Fibroblast of lung (primary cell): ENCODE measurements at regions not wholly inside any gene's neighbourhood (a gene's known extent, or its start where the extent isn't known, plus 50 kb on each side); places are given as distances from the start of the nearest gene placed in this dataset.

Experiments used
- DNase-seq, 2 donors: peaks; one replicate each; pipeline versions ENCODE4 v3.0.0 to v3.0.0-alpha.2; 2010; ENCODE audit warnings: low read depth in 2 of 2
- H2AFZ ChIP-seq: 2 replicates; pipeline ENCODE4 v1.5.1; 2012; ENCODE audit warnings: low read length, control low read depth, inconsistent platforms
- H3K27ac ChIP-seq: 2 replicates; pipeline ENCODE4 v1.5.1; 2011; ENCODE audit warnings: low read length, control low read depth; ENCODE audit not compliant: insufficient read depth
- H3K27me3 ChIP-seq: 2 replicates; pipeline ENCODE4 v1.5.1; 2011; ENCODE audit warnings: mild to moderate bottlenecking, low read length; ENCODE audit not compliant: control insufficient read depth, insufficient read depth
- H3K36me3 ChIP-seq: 2 replicates; pipeline ENCODE4 v1.5.1; 2011; ENCODE audit warnings: low read length; ENCODE audit not compliant: control insufficient read depth, insufficient read depth
- H3K4me1 ChIP-seq: 2 replicates; pipeline ENCODE4 v1.5.1; 2011; ENCODE audit warnings: low read length; ENCODE audit not compliant: control insufficient read depth, insufficient read depth; ENCODE audit errors: extremely low read depth
- H3K4me2 ChIP-seq: 2 replicates; pipeline ENCODE4 v1.5.1; 2011; ENCODE audit warnings: low read length, control low read depth; ENCODE audit not compliant: insufficient read depth; ENCODE audit errors: extremely low read depth
- H3K4me3 ChIP-seq, 4 experiments: fragments of 200-600 bp in 1 of 4; sonication (generic) in 1 of 4; replicated peaks in 1 of 4; 2 replicates each; pipeline ENCODE4 v1.5.1; 2011 to 2016; ENCODE audit warnings: low read length in 4 of 4, low read depth in 3 of 4, mild to moderate bottlenecking in 3 of 4, control low read depth in 2 of 4, inconsistent platforms in 1 of 4, mixed read lengths in 1 of 4; ENCODE audit not compliant: insufficient read depth in 1 of 4; ENCODE audit errors: control extremely low read depth in 1 of 4
- H3K79me2 ChIP-seq: 2 replicates; pipeline ENCODE4 v1.5.1; 2012; ENCODE audit warnings: mild to moderate bottlenecking, low read length, inconsistent platforms; ENCODE audit not compliant: control insufficient read depth, insufficient read depth
- H3K9ac ChIP-seq: 2 replicates; pipeline ENCODE4 v1.5.1; 2011; ENCODE audit warnings: mild to moderate bottlenecking, low read length, control low read depth; ENCODE audit not compliant: insufficient read depth
- H3K9me3 ChIP-seq: 2 replicates; pipeline ENCODE4 v1.5.1; 2012; ENCODE audit warnings: low read depth, low read length; ENCODE audit not compliant: control insufficient read depth, insufficient read depth
- H4K20me1 ChIP-seq: 2 replicates; pipeline ENCODE4 v1.5.1; 2011; ENCODE audit warnings: low read length; ENCODE audit not compliant: control insufficient read depth, insufficient read depth; ENCODE audit errors: extremely low read depth
- EZH2 ChIP-seq: IDR thresholded peaks from 2 replicates; pipeline ENCODE4 v1.5.1; 2012; ENCODE audit warnings: low read length, control low read depth, mild to moderate bottlenecking; ENCODE audit errors: missing control alignments
- TF ChIP-seq, protein P1 (sequence below), 2 donors: IDR thresholded peaks in 1 of 2; conservative IDR thresholded peaks in 1 of 2; 1 replicate in 1 of 2; 2 replicates in 1 of 2; pipeline ENCODE4 v1.5.1; 2011 to 2012; ENCODE audit warnings: low read length in 2 of 2, control low read depth in 1 of 2, inconsistent platforms in 1 of 2, low read depth in 1 of 2, mild to moderate bottlenecking in 1 of 2

DNA sequence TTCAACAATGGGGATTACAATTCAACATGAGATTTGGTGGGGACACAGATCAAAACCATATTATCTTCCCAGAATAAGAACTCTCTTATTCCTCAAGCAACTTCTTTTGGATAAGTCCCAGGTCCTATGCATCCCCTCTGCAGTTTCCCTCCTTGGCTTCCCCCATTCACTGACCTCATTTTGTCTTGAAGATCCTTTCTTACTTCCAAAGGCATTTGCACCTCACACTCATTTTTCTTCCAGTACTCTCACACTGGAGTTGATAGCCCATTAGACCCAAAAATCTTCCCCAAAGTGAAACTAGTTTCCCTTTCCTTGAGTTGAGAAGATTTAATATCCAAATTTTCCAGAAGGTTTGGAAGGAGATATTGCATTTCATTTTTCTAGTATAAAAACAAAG lies 178.0 kb upstream of the DAPK1 start:
- Histone ChIP-seq H2AFZ (no peak overlapping the region), H3K27me3 (no peaks in the 10 kb centered on the region), H3K79me2 (no peaks in the 10 kb centered on the region), H3K27ac (no peak overlapping the region), H3K4me2 (no peak overlapping the region), H3K9me3 (no peaks in the 10 kb centered on the region), H3K4me3 (no peak overlapping the region), H3K4me1 (no peaks in the 10 kb centered on the region), H3K36me3 (no peaks in the 10 kb centered on the region), H4K20me1 (no peaks in the 10 kb centered on the region), H3K9ac (no peak overlapping the region)
- DNase-seq = no peak
- no peak for TF ChIP-seq EZH2
- TF ChIP-seq, protein P1, sequence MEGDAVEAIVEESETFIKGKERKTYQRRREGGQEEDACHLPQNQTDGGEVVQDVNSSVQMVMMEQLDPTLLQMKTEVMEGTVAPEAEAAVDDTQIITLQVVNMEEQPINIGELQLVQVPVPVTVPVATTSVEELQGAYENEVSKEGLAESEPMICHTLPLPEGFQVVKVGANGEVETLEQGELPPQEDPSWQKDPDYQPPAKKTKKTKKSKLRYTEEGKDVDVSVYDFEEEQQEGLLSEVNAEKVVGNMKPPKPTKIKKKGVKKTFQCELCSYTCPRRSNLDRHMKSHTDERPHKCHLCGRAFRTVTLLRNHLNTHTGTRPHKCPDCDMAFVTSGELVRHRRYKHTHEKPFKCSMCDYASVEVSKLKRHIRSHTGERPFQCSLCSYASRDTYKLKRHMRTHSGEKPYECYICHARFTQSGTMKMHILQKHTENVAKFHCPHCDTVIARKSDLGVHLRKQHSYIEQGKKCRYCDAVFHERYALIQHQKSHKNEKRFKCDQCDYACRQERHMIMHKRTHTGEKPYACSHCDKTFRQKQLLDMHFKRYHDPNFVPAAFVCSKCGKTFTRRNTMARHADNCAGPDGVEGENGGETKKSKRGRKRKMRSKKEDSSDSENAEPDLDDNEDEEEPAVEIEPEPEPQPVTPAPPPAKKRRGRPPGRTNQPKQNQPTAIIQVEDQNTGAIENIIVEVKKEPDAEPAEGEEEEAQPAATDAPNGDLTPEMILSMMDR (conservative IDR thresholded peaks at IDR 0.05 in 1 of 2, IDR thresholded peaks at IDR 0.05 in 1 of 2; ENCODE audit: low read depth in 1 of 2, low read length in 2 of 2) = no peak

DNA sequence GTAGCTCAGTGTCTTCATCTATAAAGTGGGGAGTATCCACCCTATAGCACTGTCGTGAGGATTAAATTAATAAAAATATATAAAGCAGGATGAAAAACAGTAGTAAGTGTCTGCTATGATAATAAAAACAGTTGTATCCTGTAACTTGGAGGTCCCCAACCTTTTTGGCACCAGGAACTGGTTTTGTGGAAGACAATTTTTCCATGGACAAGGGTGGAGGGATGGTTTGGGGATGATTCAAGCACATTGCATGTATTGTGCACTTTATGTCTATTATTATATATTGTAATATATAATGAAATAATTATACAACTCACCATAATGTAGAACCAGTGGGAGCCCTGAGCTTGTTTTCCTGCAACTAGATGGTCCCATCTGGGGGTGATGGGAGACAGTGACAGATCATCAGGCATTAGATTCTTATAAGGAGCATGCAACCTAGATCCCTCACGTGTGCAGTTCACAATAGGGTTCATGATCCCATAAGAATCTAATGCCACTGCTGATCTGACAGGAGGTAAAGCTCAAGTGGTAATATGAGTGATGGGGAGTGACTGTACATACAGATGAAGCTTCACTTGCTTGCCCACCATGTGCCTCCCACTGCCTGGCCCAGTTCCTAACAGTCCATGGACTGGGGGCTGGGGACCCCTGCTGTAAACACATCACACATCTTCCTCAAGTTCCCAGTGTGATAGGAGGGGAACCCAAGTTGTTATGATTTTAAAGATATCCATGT lies 177.4 kb upstream of the DAPK1 start:
- H3K4me3 ChIP-seq = no peak overlapping the region
- no peaks in the 10 kb centered on the region for H3K79me2 ChIP-seq
- H3K4me1 ChIP-seq = no peaks in the 10 kb centered on the region
- no peak for TF ChIP-seq EZH2
- TF ChIP-seq, protein P1 (conservative IDR thresholded peaks at IDR 0.05 in 1 of 2, IDR thresholded peaks at IDR 0.05 in 1 of 2; ENCODE audit: low read depth in 1 of 2, low read length in 2 of 2) = no peak
- no peak overlapping the region for H3K9ac ChIP-seq
- H4K20me1 ChIP-seq = no peaks in the 10 kb centered on the region
- no peak overlapping the region for H3K27ac ChIP-seq
- no peak overlapping the region for H3K4me2 ChIP-seq
- no peaks in the 10 kb centered on the region for H3K27me3 ChIP-seq
- DNase-seq = no peak
- no peaks in the 10 kb centered on the region for H3K9me3 ChIP-seq
- H2AFZ ChIP-seq = no peak overlapping the region
- H3K36me3 ChIP-seq = no peaks in the 10 kb centered on the region

DNA sequence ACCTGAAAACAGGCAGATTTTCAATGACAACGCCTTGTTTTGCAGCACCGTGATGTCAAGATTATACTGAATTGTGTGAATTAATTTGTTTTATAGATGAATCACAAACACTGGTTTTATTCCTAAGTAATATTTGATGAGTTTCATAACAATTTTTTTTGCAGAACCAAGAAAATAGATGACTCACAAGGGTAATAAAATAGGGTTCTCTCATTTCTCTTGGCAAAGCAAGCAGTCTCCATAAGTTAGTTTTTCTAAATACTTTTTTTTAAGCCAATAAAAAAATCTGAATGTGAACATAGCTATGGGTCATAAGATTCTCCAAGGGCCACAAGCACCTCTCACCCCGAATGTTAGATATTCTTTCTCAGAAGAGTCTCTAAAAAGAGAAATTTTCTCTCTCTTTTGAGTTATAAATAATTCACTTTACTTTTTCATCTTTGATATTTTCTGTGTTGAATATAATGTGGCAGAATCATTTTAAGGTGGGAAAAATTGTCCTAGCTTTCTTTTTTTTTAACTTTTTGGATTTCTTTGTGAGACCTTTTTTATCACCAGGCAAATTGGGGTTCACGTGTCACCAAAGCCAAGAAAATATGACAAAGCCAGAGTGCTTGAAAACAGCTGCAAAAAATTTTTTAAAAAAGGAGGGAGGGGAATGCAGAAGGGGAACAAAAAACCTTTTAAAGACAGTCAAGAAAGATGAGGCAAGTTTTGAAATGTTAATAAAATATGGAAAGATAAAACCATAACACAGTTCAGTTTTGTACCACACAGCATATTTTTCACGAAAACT lies 174.6 kb upstream of the DAPK1 start:
- no peaks in the 10 kb centered on the region for H4K20me1 ChIP-seq

More for the DNA sequence above, 174.6 kb upstream of the DAPK1 start:
- Histone ChIP-seq H3K4me2 (no peak overlapping the region), H3K36me3 (no peaks in the 10 kb centered on the region), H3K27ac (no peak overlapping the region), H3K79me2 (no peaks in the 10 kb centered on the region), H3K27me3 (no peaks in the 10 kb centered on the region), H3K9ac (no peak overlapping the region), H3K4me3 (no peak overlapping the region), H2AFZ (no peak overlapping the region), H3K9me3 (no peaks in the 10 kb centered on the region), H3K4me1 (no peaks in the 10 kb centered on the region)
- TF ChIP-seq EZH2 = no peak
- TF ChIP-seq, protein P1 (conservative IDR thresholded peaks at IDR 0.05 in 1 of 2, IDR thresholded peaks at IDR 0.05 in 1 of 2; ENCODE audit: low read depth in 1 of 2, low read length in 2 of 2) = no peak
- peak; percentile 15 to 64 for DNase-seq
